SH-SY5Y (cell line): ENCODE measurements at regions not wholly inside any gene's neighbourhood (a gene's known extent, or its start where the extent isn't known, plus 50 kb on each side); places are given as distances from the start of the nearest gene placed in this dataset.

ENCODE experiments used
- GATA2 ChIP-seq: IDR thresholded peaks from 2 replicates; pipeline ENCODE4 v1.6.1; 2011; ENCODE audit warnings: mild to moderate bottlenecking, low read depth, low read length
- GATA3 ChIP-seq: IDR thresholded peaks from 2 replicates; pipeline ENCODE4 v1.6.1; 2011; ENCODE audit warnings: low read depth, mild to moderate bottlenecking, low read length, moderate library complexity

- TF ChIP-seq GATA2, result no peak
These were observed 1915.0 kb upstream of the FLRT2 start for GRCh38 chr14:83614956-83615355.

- TF ChIP-seq GATA3, result no peak
- TF ChIP-seq GATA2, result no peak
These were observed 1905.4 kb upstream of the FLRT2 start for GRCh38 chr14:83624541-83624940.

GRCh38 chr14:83632375-83632774 is 1897.6 kb upstream of the FLRT2 start:
- no peak for TF ChIP-seq GATA3
- no peak for TF ChIP-seq GATA2

- TF ChIP-seq GATA2 (no peak), GATA3 (no peak)
These were observed 1891.0 kb upstream of the FLRT2 start for GRCh38 chr14:83638748-83639504.

- no peak for TF ChIP-seq GATA3
- no peak for TF ChIP-seq GATA2
These were observed 1883.7 kb upstream of the FLRT2 start for GRCh38 chr14:83646228-83646627.

GRCh38 chr14:83660597-83660996 is 1869.3 kb upstream of the FLRT2 start:
- TF ChIP-seq GATA2 (no peak), GATA3 (no peak)

- TF ChIP-seq GATA2 (no peak), GATA3 (no peak)
These were observed 1865.6 kb upstream of the FLRT2 start for GRCh38 chr14:83664389-83664788.

- TF ChIP-seq GATA2, result no peak
- TF ChIP-seq GATA3, result no peak
These were observed 1840.7 kb upstream of the FLRT2 start for GRCh38 chr14:83689265-83689664.

GRCh38 chr14:83697099-83697498 is 1832.8 kb upstream of the FLRT2 start:
- no peak for TF ChIP-seq GATA3
- no peak for TF ChIP-seq GATA2

GRCh38 chr14:83702619-83703018 is 1827.3 kb upstream of the FLRT2 start:
- TF ChIP-seq GATA2 (no peak), GATA3 (no peak)

- TF ChIP-seq GATA2 (no peak), GATA3 (no peak)
These were observed 1823.6 kb upstream of the FLRT2 start for GRCh38 chr14:83706231-83706954.

- TF ChIP-seq GATA2, result no peak
- no peak for TF ChIP-seq GATA3
These were observed 1822.9 kb upstream of the FLRT2 start for GRCh38 chr14:83707056-83707455.

GRCh38 chr14:83709116-83709515 is 1820.8 kb upstream of the FLRT2 start:
- TF ChIP-seq GATA3 (no peak), GATA2 (no peak)

GRCh38 chr14:83711046-83711445 is 1818.9 kb upstream of the FLRT2 start:
- TF ChIP-seq GATA3 (no peak), GATA2 (no peak)
